OCI-LY3 (cell line): ENCODE measurements at regions not wholly inside any gene's neighbourhood (a gene's known extent, or its start where the extent isn't known, plus 50 kb on each side); places are given as distances from the start of the nearest gene placed in this dataset.

Experiments used
- H2AFZ ChIP-seq: fragments of 200-600, 300-600 bp; shearing (Covaris generic); 2 replicates; pipeline ENCODE4 v1.6.0; 2014; ENCODE audit warnings: antibody characterized with exemption, low read depth, low read length
- H3K27ac ChIP-seq: fragments of 200-600, 300-600 bp; sonication (generic); 2 replicates; pipeline ENCODE4 v1.5.1; 2014; ENCODE audit warnings: mild to moderate bottlenecking, low read length, moderate library complexity, mixed read lengths
- H3K27me3 ChIP-seq: fragments of 200-600, 300-600 bp; sonication (generic); 2 replicates; pipeline ENCODE4 v1.6.1; 2014; ENCODE audit warnings: low read depth, low read length, mixed read lengths
- H3K36me3 ChIP-seq: fragments of 200-600, 300-600 bp; sonication (generic); replicated peaks from 2 replicates; pipeline ENCODE3; 2014; ENCODE audit warnings: low read depth, low read length, mixed read lengths
- H3K4me1 ChIP-seq: fragments of 300-600, 200-600 bp; sonication (generic); 2 replicates; pipeline ENCODE4 v1.6.1; 2014; ENCODE audit warnings: low read length, mixed read lengths
- H3K4me2 ChIP-seq: fragments of 200-600, 300-600 bp; sonication (generic); 2 replicates; pipeline ENCODE4 v1.6.1; 2014; ENCODE audit warnings: low read length, mixed read lengths
- H3K4me3 ChIP-seq: fragments of 300-600, 200-600 bp; sonication (generic); 2 replicates; pipeline ENCODE4 v1.5.1; 2014; ENCODE audit warnings: antibody characterized with exemption, mild to moderate bottlenecking, low read length, moderate library complexity
- H3K79me2 ChIP-seq: fragments of 300-600, 200-600 bp; shearing (Covaris generic); 2 replicates; pipeline ENCODE4 v1.6.1; 2014; ENCODE audit warnings: mild to moderate bottlenecking, low read length, mixed read lengths
- H3K9ac ChIP-seq: fragments of 300-600, 200-600 bp; shearing (Covaris generic); 2 replicates; pipeline ENCODE4 v1.6.0; 2014; ENCODE audit warnings: mild to moderate bottlenecking, low read length, moderate library complexity
- H3K9me3 ChIP-seq: fragments of 200-600, 300-600 bp; shearing (Covaris generic); 2 replicates; pipeline ENCODE4 v1.6.1; 2014; ENCODE audit warnings: low read length, mixed read lengths; ENCODE audit not compliant: insufficient read depth
- H4K20me1 ChIP-seq: fragments of 200-600, 300-600 bp; sonication (generic); 2 replicates; pipeline ENCODE4 v1.6.1; 2016; ENCODE audit warnings: low read length, mixed read lengths; ENCODE audit not compliant: insufficient read depth
- EZH2phosphoT487 ChIP-seq: fragments of 200-600 bp; shearing (Covaris generic); IDR thresholded peaks from 2 replicates; pipeline ENCODE4 v1.6.1; 2018; ENCODE audit warnings: antibody characterized with exemption, mixed run types, low read depth
- TF ChIP-seq, protein P1 (sequence below): fragments of 200-600, 300-600 bp; sonication (generic); IDR thresholded peaks from 2 replicates; pipeline ENCODE4 v1.5.1; 2014; ENCODE audit warnings: antibody characterized with exemption, low read length, low read depth

DNA sequence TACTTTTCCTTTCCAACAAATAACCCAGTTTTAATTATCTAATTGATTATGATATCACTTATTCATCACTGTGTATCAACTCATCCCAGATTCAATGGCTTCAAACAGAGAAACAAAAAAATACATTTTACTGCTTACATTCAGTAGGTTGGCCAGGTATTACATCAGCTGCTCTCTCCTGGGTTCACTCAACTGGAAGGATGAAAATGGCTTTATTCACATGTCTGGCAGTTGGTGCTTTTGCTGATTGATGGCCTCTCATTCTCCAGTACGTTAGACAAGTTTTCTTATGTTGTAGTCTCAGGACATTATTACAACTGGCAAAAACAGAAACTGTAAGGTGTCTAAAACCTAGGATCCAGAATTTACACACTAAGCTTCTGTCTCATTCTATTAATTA, 811.0 kb upstream of the ALCAM start:
- no peaks in the 10 kb centered on the region for H3K27me3 ChIP-seq
- no peaks in the 10 kb centered on the region for H3K9me3 ChIP-seq
- no peaks in the 10 kb centered on the region for H3K79me2 ChIP-seq
- peaks cover 38% of the 10 kb centered on the region for H3K4me1 ChIP-seq
- H4K20me1 ChIP-seq, result no peaks in the 10 kb centered on the region
- H3K36me3 ChIP-seq, result peaks cover 7% of the 10 kb centered on the region
- H3K4me3 ChIP-seq, result no peak overlapping the region
- TF ChIP-seq EZH2phosphoT487, result no peak
- TF ChIP-seq, protein P1, sequence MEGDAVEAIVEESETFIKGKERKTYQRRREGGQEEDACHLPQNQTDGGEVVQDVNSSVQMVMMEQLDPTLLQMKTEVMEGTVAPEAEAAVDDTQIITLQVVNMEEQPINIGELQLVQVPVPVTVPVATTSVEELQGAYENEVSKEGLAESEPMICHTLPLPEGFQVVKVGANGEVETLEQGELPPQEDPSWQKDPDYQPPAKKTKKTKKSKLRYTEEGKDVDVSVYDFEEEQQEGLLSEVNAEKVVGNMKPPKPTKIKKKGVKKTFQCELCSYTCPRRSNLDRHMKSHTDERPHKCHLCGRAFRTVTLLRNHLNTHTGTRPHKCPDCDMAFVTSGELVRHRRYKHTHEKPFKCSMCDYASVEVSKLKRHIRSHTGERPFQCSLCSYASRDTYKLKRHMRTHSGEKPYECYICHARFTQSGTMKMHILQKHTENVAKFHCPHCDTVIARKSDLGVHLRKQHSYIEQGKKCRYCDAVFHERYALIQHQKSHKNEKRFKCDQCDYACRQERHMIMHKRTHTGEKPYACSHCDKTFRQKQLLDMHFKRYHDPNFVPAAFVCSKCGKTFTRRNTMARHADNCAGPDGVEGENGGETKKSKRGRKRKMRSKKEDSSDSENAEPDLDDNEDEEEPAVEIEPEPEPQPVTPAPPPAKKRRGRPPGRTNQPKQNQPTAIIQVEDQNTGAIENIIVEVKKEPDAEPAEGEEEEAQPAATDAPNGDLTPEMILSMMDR, result no peak
- no peak overlapping the region for H3K9ac ChIP-seq
- H3K4me2 ChIP-seq, result no peak overlapping the region
- no peak overlapping the region for H2AFZ ChIP-seq
- no peak overlapping the region for H3K27ac ChIP-seq

DNA sequence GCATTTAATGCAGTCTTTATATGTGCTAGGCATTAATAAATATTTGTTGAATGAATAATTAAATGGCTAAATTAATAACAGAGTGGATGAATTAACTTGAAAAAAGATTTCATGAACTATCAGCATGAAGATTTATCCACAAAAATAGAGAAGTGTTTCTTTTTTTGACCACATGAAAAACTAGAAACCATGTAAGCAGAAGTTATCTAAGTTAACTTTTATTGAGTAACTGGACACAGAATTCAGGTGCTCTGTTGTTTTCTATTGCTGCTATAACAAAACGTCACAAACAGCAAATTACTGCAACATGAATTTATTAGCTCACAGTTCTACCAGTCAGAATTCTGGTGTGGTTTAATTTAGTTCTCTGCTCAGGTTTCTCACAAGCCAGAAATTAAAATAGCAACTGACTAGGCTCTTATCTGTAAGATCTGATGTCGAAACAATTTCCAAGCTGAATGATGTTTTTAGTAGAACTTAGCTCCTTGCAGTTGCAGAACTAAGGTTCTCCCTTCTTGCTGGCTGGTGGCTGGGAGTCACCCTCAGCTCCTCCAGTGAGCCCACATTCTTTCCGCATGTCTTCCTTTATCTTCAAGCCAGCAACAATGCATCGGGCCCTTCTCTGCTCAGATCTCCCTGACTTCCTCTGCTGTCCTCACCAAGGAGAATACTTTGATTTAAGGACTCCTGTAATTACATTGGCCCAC, 810.2 kb upstream of the ALCAM start:
- TF ChIP-seq EZH2phosphoT487, result no peak
- TF ChIP-seq, protein P1, result no peak
- Histone ChIP-seq H4K20me1 (no peaks in the 10 kb centered on the region), H3K4me3 (no peak overlapping the region), H3K9ac (no peak overlapping the region), H3K9me3 (no peaks in the 10 kb centered on the region), H3K4me2 (0 out of 2 replicates have a peak overlapping the region, but pooled peaks have one; percentile 4), H3K27ac (no peak overlapping the region), H2AFZ (no peak overlapping the region), H3K27me3 (no peaks in the 10 kb centered on the region), H3K4me1 (peaks cover 43% of the 10 kb centered on the region), H3K79me2 (no peaks in the 10 kb centered on the region), H3K36me3 (peaks cover 7% of the 10 kb centered on the region)

- H3K79me2 ChIP-seq, result no peaks in the 10 kb centered on the region
- H3K27ac ChIP-seq, result peak overlapping the region; percentile 34
- no peaks in the 10 kb centered on the region for H3K9me3 ChIP-seq
- peak overlapping the region; percentile 40 for H3K4me2 ChIP-seq
- no peak overlapping the region for H3K4me3 ChIP-seq
- no peaks in the 10 kb centered on the region for H3K27me3 ChIP-seq
- H3K36me3 ChIP-seq, result no peaks in the 10 kb centered on the region
- H3K9ac ChIP-seq, result no peak overlapping the region
- H3K4me1 ChIP-seq, result peaks cover 21% of the 10 kb centered on the region
- TF ChIP-seq, protein P1, result no peak
- TF ChIP-seq EZH2phosphoT487, result no peak
- no peaks in the 10 kb centered on the region for H4K20me1 ChIP-seq
- H2AFZ ChIP-seq, result 0 out of 2 replicates have a peak overlapping the region, but pooled peaks have one; percentile 43
Measured at GRCh38 chr3:104561324-104561723, 805.4 kb upstream of the ALCAM start.

DNA sequence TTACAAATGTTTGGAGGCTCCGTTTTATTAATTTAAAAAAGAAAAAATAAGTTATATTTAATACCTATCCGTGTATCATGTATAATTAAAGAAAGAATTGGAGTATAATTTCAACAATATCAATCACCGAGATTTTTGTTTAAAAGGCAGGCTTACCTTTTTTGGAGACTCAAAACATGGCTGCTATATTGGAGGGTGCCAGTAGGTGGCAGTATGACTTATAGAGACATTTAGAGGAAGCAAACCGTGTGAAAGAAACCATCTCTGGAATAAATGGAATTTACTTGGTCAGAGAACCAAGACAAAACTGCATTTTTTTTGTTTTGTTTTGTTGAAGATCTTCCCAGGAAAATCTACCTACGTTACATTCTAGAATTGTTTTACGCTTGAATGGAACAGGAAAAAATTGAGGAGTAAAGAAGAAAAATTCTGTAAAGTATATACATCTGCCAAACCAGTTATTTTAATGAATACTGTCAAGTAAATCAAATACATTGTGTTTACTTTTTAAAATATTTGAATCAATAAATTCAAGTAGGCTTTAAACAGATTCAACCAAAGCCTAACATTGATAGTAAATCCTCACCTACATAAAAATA, 802.6 kb upstream of the ALCAM start:
- peak overlapping the region; percentile 15; the same call in 1 of the 2 replicates for H3K4me2 ChIP-seq
- no peak overlapping the region for H3K4me3 ChIP-seq
- H3K36me3 ChIP-seq, result no peaks in the 10 kb centered on the region
- H3K9ac ChIP-seq, result no peak overlapping the region
- no peaks in the 10 kb centered on the region for H3K27me3 ChIP-seq
- TF ChIP-seq EZH2phosphoT487, result no peak
- TF ChIP-seq, protein P1, result peak; percentile 76
- H3K79me2 ChIP-seq, result no peaks in the 10 kb centered on the region
- H3K27ac ChIP-seq, result no peak overlapping the region
- H3K9me3 ChIP-seq, result no peaks in the 10 kb centered on the region
- peaks cover 13% of the 10 kb centered on the region for H3K4me1 ChIP-seq
- H2AFZ ChIP-seq, result 0 out of 2 replicates have a peak overlapping the region, but pooled peaks have one; percentile 39
- no peaks in the 10 kb centered on the region for H4K20me1 ChIP-seq
